Astrocyte of the cerebellum (primary cell): ENCODE measurements at regions not wholly inside any gene's neighbourhood (a gene's known extent, or its start where the extent isn't known, plus 50 kb on each side); places are given as distances from the start of the nearest gene placed in this dataset.

Experiments
- DNase-seq: peaks from one replicate; pipeline ENCODE4 v3.0.0-alpha.2; 2011; ENCODE audit warnings: low read depth
- H3K4me3 ChIP-seq: 2 replicates; pipeline ENCODE4 v1.5.1; 2011; ENCODE audit warnings: mild to moderate bottlenecking, low read depth, low read length, moderate library complexity
- in situ Hi-C: cut with HindIII; loops from 2 replicates; pipeline ENCODE4 v1.10.0; 2017; ENCODE audit warnings: low sequenced_read_pairs
- TF ChIP-seq, protein P1 (sequence below): IDR thresholded peaks from 2 replicates; pipeline ENCODE4 v1.5.1; 2012; ENCODE audit warnings: low read length, low read depth, moderate library complexity, mild to moderate bottlenecking; ENCODE audit errors: missing control alignments

DNA sequence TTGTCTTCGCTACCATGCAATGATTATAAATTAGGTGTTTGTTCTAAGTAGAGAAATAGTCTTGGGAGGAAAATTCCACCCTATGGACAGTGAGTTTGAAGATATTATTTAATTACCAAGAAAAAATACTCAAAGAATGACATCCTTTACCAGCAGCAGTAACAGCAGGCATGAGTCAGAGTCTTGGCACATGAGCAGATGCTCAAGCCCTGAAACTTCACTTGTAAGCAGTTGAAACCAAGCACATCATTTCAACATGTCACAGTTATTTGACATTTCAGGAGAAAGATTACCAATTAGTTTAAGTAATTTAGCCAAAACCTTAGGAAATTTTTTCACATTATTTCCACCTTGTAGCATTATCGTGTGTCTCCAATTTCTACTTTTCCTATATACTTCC lies 99.2 kb downstream of the C12orf50 start:
- peak; percentile 33 for DNase-seq
- TF ChIP-seq, protein P1, sequence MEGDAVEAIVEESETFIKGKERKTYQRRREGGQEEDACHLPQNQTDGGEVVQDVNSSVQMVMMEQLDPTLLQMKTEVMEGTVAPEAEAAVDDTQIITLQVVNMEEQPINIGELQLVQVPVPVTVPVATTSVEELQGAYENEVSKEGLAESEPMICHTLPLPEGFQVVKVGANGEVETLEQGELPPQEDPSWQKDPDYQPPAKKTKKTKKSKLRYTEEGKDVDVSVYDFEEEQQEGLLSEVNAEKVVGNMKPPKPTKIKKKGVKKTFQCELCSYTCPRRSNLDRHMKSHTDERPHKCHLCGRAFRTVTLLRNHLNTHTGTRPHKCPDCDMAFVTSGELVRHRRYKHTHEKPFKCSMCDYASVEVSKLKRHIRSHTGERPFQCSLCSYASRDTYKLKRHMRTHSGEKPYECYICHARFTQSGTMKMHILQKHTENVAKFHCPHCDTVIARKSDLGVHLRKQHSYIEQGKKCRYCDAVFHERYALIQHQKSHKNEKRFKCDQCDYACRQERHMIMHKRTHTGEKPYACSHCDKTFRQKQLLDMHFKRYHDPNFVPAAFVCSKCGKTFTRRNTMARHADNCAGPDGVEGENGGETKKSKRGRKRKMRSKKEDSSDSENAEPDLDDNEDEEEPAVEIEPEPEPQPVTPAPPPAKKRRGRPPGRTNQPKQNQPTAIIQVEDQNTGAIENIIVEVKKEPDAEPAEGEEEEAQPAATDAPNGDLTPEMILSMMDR = no peak

DNA sequence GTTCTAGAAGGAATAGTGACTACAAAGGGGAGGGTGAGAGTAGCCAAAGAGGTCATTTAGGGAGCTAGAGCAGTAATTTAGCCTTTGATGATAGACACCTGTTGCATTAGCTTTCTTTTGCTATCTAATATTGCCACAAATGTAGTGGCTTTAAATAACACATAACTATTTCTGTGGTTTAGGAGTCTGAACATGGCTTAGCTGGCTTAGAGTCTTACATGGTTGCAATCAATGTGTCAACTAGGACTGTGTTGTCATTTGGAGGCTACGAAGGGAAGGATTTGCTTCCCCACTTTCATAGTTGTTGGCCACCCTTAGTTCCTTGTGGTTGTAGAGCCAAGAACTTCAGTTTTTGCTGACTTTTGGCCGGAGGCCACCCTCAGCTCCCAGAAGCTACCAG lies 99.9 kb downstream of the C12orf50 start:
- in situ Hi-C loops = no loop called here
- TF ChIP-seq, protein P1 = no peak
- DNase-seq = no peak
- H3K4me3 ChIP-seq = no peak overlapping the region

More for the DNA sequence above, 99.2 kb downstream of the C12orf50 start:
- in situ Hi-C loops = no loop called here
- no peak overlapping the region for H3K4me3 ChIP-seq

DNA sequence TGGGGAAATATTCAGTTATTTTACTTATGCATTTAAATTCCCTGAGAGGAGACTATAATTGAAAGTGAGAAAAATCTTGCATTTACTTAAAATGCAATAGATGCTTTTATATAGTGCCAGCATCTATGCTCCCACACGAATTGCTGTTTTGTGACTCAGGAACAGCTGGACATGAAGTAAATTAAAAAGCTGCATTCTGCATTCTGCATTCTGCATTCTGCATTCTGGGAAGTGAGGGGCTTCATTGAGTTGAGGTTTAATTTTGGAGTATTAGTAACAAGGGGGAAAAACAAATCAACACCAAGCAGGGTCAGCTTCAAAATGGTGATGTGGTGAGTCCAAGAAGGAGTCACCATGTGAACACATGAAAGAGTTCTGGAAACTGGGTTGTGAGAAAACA lies 101.2 kb downstream of the C12orf50 start:
- no peak overlapping the region for H3K4me3 ChIP-seq
- no peak for DNase-seq
- TF ChIP-seq, protein P1 = no peak
- in situ Hi-C loops = no loop called here

DNA sequence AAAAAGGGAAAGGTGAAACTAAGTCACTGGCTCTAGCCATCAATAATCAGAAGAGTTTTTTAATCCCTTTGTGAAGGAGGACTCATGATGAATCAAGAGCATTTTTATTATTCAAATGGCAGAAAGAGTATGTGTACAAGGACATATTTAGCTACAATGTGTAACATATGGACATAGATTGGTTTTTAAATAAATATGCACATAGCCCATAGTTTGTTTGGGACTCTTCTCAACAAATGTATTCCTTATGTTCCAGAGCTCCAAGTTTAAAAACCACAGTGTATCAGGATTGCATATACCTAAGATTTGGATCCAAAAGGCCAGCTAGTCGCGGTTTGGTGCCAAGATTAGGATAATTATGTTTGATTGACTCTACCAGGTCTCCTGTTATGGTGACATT lies 104.2 kb downstream of the C12orf50 start:
- TF ChIP-seq, protein P1 = no peak
- in situ Hi-C loops = no loop called here
- DNase-seq = no peak
- no peak overlapping the region for H3K4me3 ChIP-seq

DNA sequence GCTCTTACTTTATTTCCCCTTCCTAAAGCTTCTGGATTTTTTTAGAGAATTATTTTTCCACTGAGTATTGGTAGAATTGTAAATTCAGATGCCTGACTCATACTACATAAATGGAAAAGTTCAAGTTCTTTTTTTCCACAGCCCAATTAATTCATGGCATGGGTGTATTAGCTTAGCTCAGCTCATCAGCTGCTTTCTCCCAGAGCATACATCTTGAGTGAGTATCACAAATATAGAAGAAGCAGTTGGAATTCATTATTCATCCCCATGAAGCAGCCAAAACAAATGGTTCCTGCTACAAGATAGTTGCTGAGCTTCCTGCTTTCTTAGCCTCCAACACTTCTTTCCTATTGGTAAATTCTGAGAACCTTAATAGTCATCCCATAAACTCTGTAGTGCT lies 105.1 kb downstream of the C12orf50 start:
- no peak for DNase-seq
- no peak overlapping the region for H3K4me3 ChIP-seq
- TF ChIP-seq, protein P1 = no peak
- in situ Hi-C loops = no loop called here

DNA sequence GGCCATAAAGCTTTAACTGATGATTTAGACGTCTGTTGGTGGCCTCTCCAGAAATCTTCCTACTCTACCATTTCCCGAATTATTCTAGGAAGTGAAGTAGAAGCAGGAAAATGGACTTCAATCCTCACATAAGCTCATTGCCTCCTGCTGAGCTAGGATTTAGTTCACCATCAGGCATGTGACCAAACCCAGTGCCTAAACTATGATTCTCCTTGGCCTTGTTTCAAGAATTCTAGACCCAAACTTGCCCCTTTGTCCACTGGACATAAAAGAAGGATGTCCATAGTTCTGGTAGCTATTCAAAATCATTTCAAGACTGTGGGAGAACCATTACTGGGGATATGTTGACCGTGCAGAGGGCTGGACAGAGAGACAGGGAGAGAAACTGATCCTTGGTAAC lies 105.8 kb downstream of the C12orf50 start:
- TF ChIP-seq, protein P1 = no peak
- in situ Hi-C loops = no loop called here
- no peak for DNase-seq
- no peak overlapping the region for H3K4me3 ChIP-seq

DNA sequence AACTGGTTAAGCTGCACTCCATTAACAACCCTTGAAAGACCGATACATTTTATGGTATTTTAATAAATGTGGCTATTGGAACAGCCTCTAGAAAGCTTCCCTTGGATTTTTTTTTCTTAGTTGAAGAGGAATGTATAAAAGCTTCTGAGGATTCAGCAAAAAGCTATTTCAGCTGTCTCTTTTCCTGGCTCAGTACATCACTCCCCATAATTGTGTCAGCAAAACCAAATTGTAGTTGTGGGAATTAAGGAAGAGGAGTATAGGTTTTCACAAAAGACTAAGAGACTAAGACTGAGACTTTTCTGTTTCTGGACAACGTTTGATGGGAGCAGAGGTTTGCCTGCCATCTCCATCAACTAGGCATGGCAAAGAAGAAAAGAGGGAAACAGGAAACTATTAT lies 106.5 kb downstream of the C12orf50 start:
- in situ Hi-C loops = no loop called here
- no peak for DNase-seq
- TF ChIP-seq, protein P1 = no peak
- H3K4me3 ChIP-seq = no peak overlapping the region
